SK-N-MC (cell line): ENCODE measurements at regions not wholly inside any gene's neighbourhood (a gene's known extent, or its start where the extent isn't known, plus 50 kb on each side); places are given as distances from the start of the nearest gene placed in this dataset.

Source experiments
- EZH2 ChIP-seq: fragments of 200-600 bp; sonication (generic); IDR thresholded peaks from one replicate; pipeline ENCODE4 v1.6.1; 2017; ENCODE audit warnings: antibody characterized with exemption
- FOXP2 ChIP-seq: optimal IDR thresholded peaks from 2 replicates; pipeline ENCODE3; 2011; ENCODE audit warnings: mild to moderate bottlenecking, moderate library complexity; ENCODE audit not compliant: insufficient read depth; ENCODE audit errors: extremely low read length, control extremely low read depth
- POLR2AphosphoS5 ChIP-seq: IDR thresholded peaks from 2 replicates; pipeline ENCODE4 v1.6.1; 2012; ENCODE audit warnings: mild to moderate bottlenecking, low read depth, low read length, borderline replicate concordance

- TF ChIP-seq EZH2 (no peak), POLR2AphosphoS5 (no peak), FOXP2 (no peak)
Observed at GRCh38 chr5:174827558-174827957, 103.2 kb downstream of the MSX2 start.
